Suprapubic skin (tissue), 4 donors: ENCODE measurements at regions not wholly inside any gene's neighbourhood (a gene's known extent, or its start where the extent isn't known, plus 50 kb on each side); places are given as distances from the start of the nearest gene placed in this dataset.

ENCODE experiments used
- CTCF ChIP-seq, 2 donors: fragments of 200-600 bp in 1 of 2; fragments of 450-650 bp in 1 of 2; sonication (generic) in 1 of 2; IDR thresholded peaks; one replicate each; pipeline ENCODE4 v1.5.1; 2016 to 2019; ENCODE audit warnings: antibody characterized with exemption in 2 of 2, mild to moderate bottlenecking in 1 of 2, moderate library complexity in 1 of 2
- EP300 ChIP-seq: sonication (generic); formaldehyde crosslinking; IDR thresholded peaks from one replicate; pipeline ENCODE4 v1.6.1; 2017; ENCODE audit warnings: antibody characterized with exemption
- POLR2A ChIP-seq, 2 donors: fragments of 450-650 bp; IDR thresholded peaks; one replicate each; pipeline ENCODE4 v1.6.1; 2017; ENCODE audit warnings: antibody characterized with exemption in 2 of 2, mild to moderate bottlenecking in 2 of 2, moderate library complexity in 2 of 2
- POLR2AphosphoS5 ChIP-seq, 3 donors: sonication (generic); formaldehyde crosslinking; IDR thresholded peaks; one replicate each; pipeline ENCODE4 v1.6.1; 2017; ENCODE audit warnings: antibody characterized with exemption in 3 of 3

- TF ChIP-seq CTCF (IDR thresholded peaks at IDR 0.05) (no peak), EP300 (no peak), POLR2A (IDR thresholded peaks at IDR 0.05) (no peak), POLR2AphosphoS5 (IDR thresholded peaks at IDR 0.05) (no peak)
These were observed 208.6 kb upstream of the TOPAZ1 start for GRCh38 chr3:44033123-44033522.
